CD8-positive, alpha-beta memory T cell (primary cell): ENCODE measurements at regions not wholly inside any gene's neighbourhood (a gene's known extent, or its start where the extent isn't known, plus 50 kb on each side); places are given as distances from the start of the nearest gene placed in this dataset.
A peak's percentile ranks its signal among the peaks of the same experiment; 100 is the strongest.

ENCODE experiments used
- CTCF ChIA-PET: fragments of 350-600 bp; sonication (Branson Sonifier 250); formaldehyde crosslinking; loops from one replicate; lab custom pipeline; 2021; ENCODE audit warnings: antibody characterized with exemption; lab: Charles Lee
- POLR2A ChIA-PET: fragments of 350-600 bp; sonication (Branson Sonifier 250); formaldehyde crosslinking; loops from one replicate; lab custom pipeline; 2021; ENCODE audit warnings: antibody characterized with exemption; lab: Charles Lee
- DNase-seq, 5 donors: peaks; one replicate each; pipeline versions ENCODE4 v3.0.0 to v3.0.0-alpha.2; 2020 to 2022; ENCODE audit warnings: mixed read lengths in 1 of 5
- H3K27ac ChIP-seq: one replicate; pipeline ENCODE4 v1.7.0; 2013; ENCODE audit warnings: low read depth, mild to moderate bottlenecking, low read length, moderate library complexity
- H3K27me3 ChIP-seq: 2 replicates; pipeline ENCODE4 v1.7.0; 2013; ENCODE audit warnings: low read length, mild to moderate bottlenecking; ENCODE audit not compliant: insufficient read depth, poor library complexity, severe bottlenecking
- H3K36me3 ChIP-seq: 2 replicates; pipeline ENCODE4 v1.7.0; 2013; ENCODE audit warnings: mild to moderate bottlenecking, low read length, moderate library complexity; ENCODE audit not compliant: insufficient read depth
- H3K4me1 ChIP-seq: 2 replicates; pipeline ENCODE4 v1.7.0; 2013; ENCODE audit warnings: mild to moderate bottlenecking, low read length, moderate library complexity; ENCODE audit not compliant: insufficient read depth
- H3K4me3 ChIP-seq: 2 replicates; pipeline ENCODE4 v1.7.0; 2013; ENCODE audit warnings: mild to moderate bottlenecking, low read length
- H3K9me3 ChIP-seq: 2 replicates; pipeline ENCODE4 v1.7.0; 2013; ENCODE audit warnings: mild to moderate bottlenecking, low read length
- H3K27ac Mint-ChIP-seq, 8 donors: one replicate each; pipeline ENCODE4 v1.8.0; 2020 to 2021; ENCODE audit warnings: mixed read lengths in 8 of 8, mild to moderate bottlenecking in 6 of 8, inconsistent platforms in 3 of 8, moderate library complexity in 3 of 8
- H3K27me3 Mint-ChIP-seq, 2 donors: one replicate each; pipeline ENCODE4 v1.8.0; 2020 to 2021; ENCODE audit warnings: mixed read lengths in 2 of 2, mild to moderate bottlenecking in 1 of 2, moderate library complexity in 1 of 2
- H3K36me3 Mint-ChIP-seq, 3 donors: one replicate each; pipeline ENCODE4 v1.8.0; 2020 to 2021; ENCODE audit warnings: mixed read lengths in 3 of 3, inconsistent platforms in 1 of 3, mild to moderate bottlenecking in 1 of 3
- H3K4me1 Mint-ChIP-seq, 3 donors: one replicate each; pipeline ENCODE4 v1.8.0; 2020 to 2021; ENCODE audit warnings: mixed read lengths in 3 of 3, inconsistent platforms in 1 of 3, mild to moderate bottlenecking in 1 of 3
- H3K4me3 Mint-ChIP-seq, 7 donors: one replicate each; pipeline ENCODE4 v1.8.0; 2020 to 2021; ENCODE audit warnings: mixed read lengths in 7 of 7, mild to moderate bottlenecking in 6 of 7, moderate library complexity in 4 of 7, inconsistent platforms in 2 of 7
- H3K9me3 Mint-ChIP-seq, 5 donors: one replicate each; pipeline ENCODE4 v1.8.0; 2020 to 2022; ENCODE audit warnings: mixed read lengths in 5 of 5, mild to moderate bottlenecking in 3 of 5, moderate library complexity in 2 of 5, inconsistent platforms in 1 of 5

GRCh38 chr16:56140645-56141044 is 50.6 kb upstream of the GNAO1 start:
- Histone ChIP-seq H3K4me3 (no peak overlapping the region), H3K9me3 (no peaks in the 10 kb centered on the region), H3K27me3 (no peaks in the 10 kb centered on the region), H3K36me3 (no peaks in the 10 kb centered on the region), H3K27ac (no peak overlapping the region), H3K4me1 (no peaks in the 10 kb centered on the region)
- DNase-seq, result no peak
- Mint-ChIP-seq H3K36me3 (no peaks in the 10 kb centered on the region), H3K4me3 (no peak overlapping the region), H3K27ac (no peak overlapping the region), H3K9me3 (no peaks in the 10 kb centered on the region), H3K4me1 (peaks cover 7 to 9% (median 8%) of the 10 kb centered on the region in 3 donors), H3K27me3 (peaks cover 2 to 21% of the 10 kb centered on the region in 2 donors)
- POLR2A ChIA-PET, result no interaction called here
- CTCF ChIA-PET, result no interaction called here

- Mint-ChIP-seq H3K27ac (peak overlapping the region in 1 of 8 donors; percentile 78), H3K4me3 (peak overlapping the region in 6 of 7 donors; percentile 2 to 62 (median 51)), H3K27me3 (peaks cover 0 to 15% of the 10 kb centered on the region in 2 donors), H3K4me1 (peaks cover 7 to 9% (median 8%) of the 10 kb centered on the region in 3 donors), H3K36me3 (no peaks in the 10 kb centered on the region), H3K9me3 (no peaks in the 10 kb centered on the region)
- Histone ChIP-seq H3K4me1 (no peaks in the 10 kb centered on the region), H3K27ac (no peak overlapping the region), H3K9me3 (no peaks in the 10 kb centered on the region), H3K36me3 (no peaks in the 10 kb centered on the region), H3K4me3 (no peak overlapping the region), H3K27me3 (no peaks in the 10 kb centered on the region)
- POLR2A ChIA-PET, result no interaction called here
- CTCF ChIA-PET, result no interaction called here
- no peak for DNase-seq
Measured at GRCh38 chr16:56137269-56137668, 54.0 kb upstream of the GNAO1 start.

GRCh38 chr16:56136256-56136655 is 55.0 kb upstream of the GNAO1 start:
- CTCF ChIA-PET, result no interaction called here
- Histone ChIP-seq H3K4me1 (no peaks in the 10 kb centered on the region), H3K27ac (no peak overlapping the region), H3K27me3 (no peaks in the 10 kb centered on the region), H3K36me3 (no peaks in the 10 kb centered on the region), H3K4me3 (no peak overlapping the region), H3K9me3 (no peaks in the 10 kb centered on the region)
- DNase-seq, result no peak
- Mint-ChIP-seq H3K27me3 (peaks cover 1 to 6% of the 10 kb centered on the region in 2 donors), H3K27ac (no peak overlapping the region), H3K4me1 (peaks cover 7 to 9% (median 8%) of the 10 kb centered on the region in 3 donors), H3K36me3 (no peaks in the 10 kb centered on the region), H3K4me3 (no peak overlapping the region), H3K9me3 (no peaks in the 10 kb centered on the region)
- POLR2A ChIA-PET, result no interaction called here

GRCh38 chr16:56134790-56135189 is 56.5 kb upstream of the GNAO1 start:
- Histone ChIP-seq H3K27me3 (no peaks in the 10 kb centered on the region), H3K4me3 (no peak overlapping the region), H3K9me3 (no peaks in the 10 kb centered on the region), H3K4me1 (no peaks in the 10 kb centered on the region), H3K36me3 (no peaks in the 10 kb centered on the region), H3K27ac (no peak overlapping the region)
- Mint-ChIP-seq H3K27ac (peak overlapping the region in 1 of 8 donors; percentile 24), H3K9me3 (no peaks in the 10 kb centered on the region), H3K36me3 (no peaks in the 10 kb centered on the region), H3K27me3 (peaks cover 8 to 16% of the 10 kb centered on the region in 2 donors), H3K4me3 (no peak overlapping the region), H3K4me1 (peaks cover 7 to 9% (median 8%) of the 10 kb centered on the region in 3 donors)
- POLR2A ChIA-PET, result no interaction called here
- CTCF ChIA-PET, result no interaction called here
- no peak for DNase-seq

GRCh38 chr16:56125922-56126321 is 65.4 kb upstream of the GNAO1 start:
- Mint-ChIP-seq H3K4me3 (no peak overlapping the region), H3K9me3 (no peaks in the 10 kb centered on the region), H3K27ac (no peak overlapping the region), H3K4me1 (peaks cover 0 to 3% (median 0%) of the 10 kb centered on the region in 3 donors), H3K27me3 (peaks cover 18 to 53% of the 10 kb centered on the region in 2 donors), H3K36me3 (no peaks in the 10 kb centered on the region)
- H3K36me3 ChIP-seq, result no peaks in the 10 kb centered on the region
- POLR2A ChIA-PET, result interaction anchor here (1.1 kb wide), 1 partner anchor 11 kb away, joined by 3 read pairs; no protein-coding TSS in a partner anchor
- H3K9me3 ChIP-seq, result no peaks in the 10 kb centered on the region
- H3K27ac ChIP-seq, result no peak overlapping the region
- H3K4me3 ChIP-seq, result no peak overlapping the region
- H3K27me3 ChIP-seq, result no peaks in the 10 kb centered on the region
- CTCF ChIA-PET, result interaction anchor here (1.2 kb wide), 1 partner anchor 8 kb away, joined by 3 read pairs; no protein-coding TSS in a partner anchor
- no peaks in the 10 kb centered on the region for H3K4me1 ChIP-seq
- no peak for DNase-seq

GRCh38 chr16:56122251-56122650 is 69.0 kb upstream of the GNAO1 start:
- ChIA-PET POLR2A (no interaction called here), CTCF (interaction anchor here (1.3 kb wide), 1 partner anchor 141 kb away, joined by 3 read pairs; no protein-coding TSS in a partner anchor)
- Histone ChIP-seq H3K9me3 (no peaks in the 10 kb centered on the region), H3K36me3 (no peaks in the 10 kb centered on the region), H3K27me3 (no peaks in the 10 kb centered on the region), H3K27ac (no peak overlapping the region), H3K4me3 (no peak overlapping the region), H3K4me1 (no peaks in the 10 kb centered on the region)
- no peaks in the 10 kb centered on the region for H3K9me3 Mint-ChIP-seq
- no peak for DNase-seq
- no peak overlapping the region for H3K4me3 Mint-ChIP-seq
- H3K4me1 Mint-ChIP-seq, result peaks cover 0 to 10% (median 2%) of the 10 kb centered on the region in 3 donors
- H3K36me3 Mint-ChIP-seq, result no peaks in the 10 kb centered on the region
- peaks cover 6 to 23% of the 10 kb centered on the region in 2 donors for H3K27me3 Mint-ChIP-seq
- H3K27ac Mint-ChIP-seq, result no peak overlapping the region

GRCh38 chr16:56121156-56121500 is 70.2 kb upstream of the GNAO1 start:
- Histone ChIP-seq H3K27ac (no peak overlapping the region), H3K4me1 (no peaks in the 10 kb centered on the region), H3K4me3 (no peak overlapping the region), H3K36me3 (no peaks in the 10 kb centered on the region), H3K9me3 (no peaks in the 10 kb centered on the region), H3K27me3 (no peaks in the 10 kb centered on the region)
- Mint-ChIP-seq H3K27me3 (peaks cover 6 to 20% of the 10 kb centered on the region in 2 donors), H3K9me3 (no peaks in the 10 kb centered on the region), H3K27ac (no peak overlapping the region), H3K4me3 (no peak overlapping the region), H3K36me3 (no peaks in the 10 kb centered on the region), H3K4me1 (peaks cover 0 to 10% (median 2%) of the 10 kb centered on the region in 3 donors)
- DNase-seq, result no peak
- POLR2A ChIA-PET, result no interaction called here
- CTCF ChIA-PET, result interaction anchor here (1.3 kb wide), 1 partner anchor 142 kb away, joined by 3 read pairs; no protein-coding TSS in a partner anchor

GRCh38 chr16:56120447-56121155 is 70.7 kb upstream of the GNAO1 start:
- Mint-ChIP-seq H3K36me3 (no peaks in the 10 kb centered on the region), H3K4me3 (no peak overlapping the region), H3K27ac (no peak overlapping the region), H3K9me3 (no peaks in the 10 kb centered on the region), H3K4me1 (peaks cover 0 to 10% (median 2%) of the 10 kb centered on the region in 3 donors), H3K27me3 (peaks cover 8 to 15% of the 10 kb centered on the region in 2 donors)
- H3K9me3 ChIP-seq, result no peaks in the 10 kb centered on the region
- no peak overlapping the region for H3K4me3 ChIP-seq
- CTCF ChIA-PET, result interaction anchor here (1.3 kb wide), 1 partner anchor 142 kb away, joined by 3 read pairs; no protein-coding TSS in a partner anchor
- DNase-seq, result no peak
- no peaks in the 10 kb centered on the region for H3K4me1 ChIP-seq
- no peak overlapping the region for H3K27ac ChIP-seq
- H3K36me3 ChIP-seq, result no peaks in the 10 kb centered on the region
- POLR2A ChIA-PET, result no interaction called here
- H3K27me3 ChIP-seq, result no peaks in the 10 kb centered on the region
